HepG2 (cell line): ENCODE measurements at regions not wholly inside any gene's neighbourhood (a gene's known extent, or its start where the extent isn't known, plus 50 kb on each side); places are given as distances from the start of the nearest gene placed in this dataset.
"Not testable (repeated sequence)": the region's sequence is repeated elsewhere in the genome, so short reads cannot be mapped to it uniquely, and the experiment has no call there.

Experiments
- ATAC-seq: fragments of 200-7000 bp; cut with Tn5 transposase; 3 replicates; pipeline ENCODE4 v1.9.1; 2020; ENCODE audit warnings: mild to moderate bottlenecking, moderate library complexity
- BruUV-seq: library from RNA; stranded (reverse); fragments of 400-500 nt; replicated peaks from 2 replicates; lab custom pipeline; 2021; lab: Mats Ljungman, UMichigan
- CTCF ChIA-PET: fragments of 300-600 bp; formaldehyde crosslinking; extraction: SDS; loops from one replicate; lab custom pipeline; 2021; ENCODE audit warnings: low total read pairs, inconsistent platforms, low intra/inter-chr PET ratio; lab: Yijun Ruan, JAX
- POLR2A ChIA-PET: fragments of 350-600 bp; sonication (Branson Sonifier 250); formaldehyde crosslinking; loops from one replicate; lab custom pipeline; 2020; ENCODE audit warnings: antibody characterized with exemption, inconsistent platforms; lab: Yijun Ruan, JAX
- DNase-seq: peaks from one replicate; pipeline ENCODE4 v3.0.0-alpha.2; 2015; ENCODE audit warnings: low spot score
- FAIRE-seq: peaks from 3 replicates; lab custom pipeline; 2011; peaks lifted over from hg19 to GRCh38; lab: Jason Lieb, UNC
- H2AFZ ChIP-seq: one replicate; pipeline ENCODE4 v1.6.1; 2011; ENCODE audit warnings: low read length, inconsistent platforms
- H3K27ac ChIP-seq: fragments of 300-600 bp; 3 replicates; pipeline ENCODE4 v1.8.0; 2011; ENCODE audit warnings: mixed run types, mild to moderate bottlenecking, mixed read lengths, low read length, inconsistent platforms; ENCODE audit not compliant: insufficient read depth; ENCODE audit errors: extremely low read length
- H3K27me3 ChIP-seq, 2 experiments: fragments of 200-600 bp in 1 of 2; 2 replicates in 1 of 2; 3 replicates in 1 of 2; pipeline versions ENCODE4 v1.6.0 to v1.8.0; 2011; ENCODE audit warnings: low read length in 2 of 2, mild to moderate bottlenecking in 2 of 2, moderate library complexity in 2 of 2, inconsistent platforms in 1 of 2; ENCODE audit not compliant: insufficient read depth in 2 of 2, control insufficient read depth in 1 of 2
- H3K36me3 ChIP-seq, 2 experiments: fragments of 200-600 bp in 1 of 2; replicated peaks in 1 of 2; 2 replicates in 1 of 2; 3 replicates in 1 of 2; pipeline versions ENCODE4 v1.5.1 to v1.8.0; 2011; ENCODE audit warnings: low read length in 2 of 2, inconsistent platforms in 1 of 2; ENCODE audit not compliant: insufficient read depth in 2 of 2, control insufficient read depth in 1 of 2
- H3K4me1 ChIP-seq: 2 replicates; pipeline ENCODE4 v1.5.1; 2012; ENCODE audit warnings: low read length, inconsistent platforms; ENCODE audit not compliant: insufficient read depth
- H3K4me2 ChIP-seq: 2 replicates; pipeline ENCODE4 v1.6.0; 2011; ENCODE audit warnings: low read depth, low read length, inconsistent platforms
- H3K4me3 ChIP-seq, 3 experiments: fragments of 200-600 bp in 1 of 3; sonication (generic), shearing (Covaris generic) in 1 of 3; replicated peaks in 1 of 3; 2 replicates each; pipeline ENCODE4 v1.5.1; 2011 to 2016; ENCODE audit warnings: low read length in 3 of 3, inconsistent platforms in 2 of 3, low read depth in 2 of 3, mild to moderate bottlenecking in 2 of 3, control low read depth in 1 of 3, mixed read lengths in 1 of 3; ENCODE audit not compliant: insufficient read depth in 1 of 3
- H3K79me2 ChIP-seq: one replicate; pipeline ENCODE4 v1.6.1; 2011; ENCODE audit warnings: low read length, inconsistent platforms; ENCODE audit not compliant: insufficient read depth
- H3K9ac ChIP-seq: 2 replicates; pipeline ENCODE4 v1.6.0; 2011; ENCODE audit warnings: mild to moderate bottlenecking, low read depth, low read length, inconsistent platforms; ENCODE audit not compliant: insufficient read depth
- H3K9me3 ChIP-seq: 2 replicates; pipeline ENCODE4 v1.5.1; 2012; ENCODE audit warnings: mild to moderate bottlenecking, low read length
- H4K20me1 ChIP-seq: 2 replicates; pipeline ENCODE4 v1.6.0; 2011; ENCODE audit warnings: inconsistent platforms, mild to moderate bottlenecking, low read length, moderate library complexity; ENCODE audit not compliant: insufficient read depth
- WGBS: methylation state at CpG from one replicate; pipeline ENCODE4 v1.1.6; 2017; ENCODE audit warnings: low lambda C conversion rate; 5-methylcytosine and 5-hydroxymethylcytosine counted together
- in situ Hi-C: cut with HindIII; loops from 2 replicates; pipeline ENCODE4 v1.10.0; 2017; ENCODE audit warnings: low pct_unique_long_range_greater_than_20kb; ENCODE audit not compliant: extremely low pct_ligation_motif_present
- intact Hi-C: fragments of 100-400 bp; cut with micrococcal nuclease; formaldehyde crosslinking; loops from one replicate; pipeline ENCODE4 v1.10.0; 2022; ENCODE audit not compliant: unreplicated experiment

GRCh38 chr15:20290606-20291005 lies 251.0 kb downstream of the GOLGA6L6 start:
- H3K4me3 ChIP-seq, H3K79me2 ChIP-seq, in situ Hi-C loops, CTCF ChIA-PET, H4K20me1 ChIP-seq, H3K27me3 ChIP-seq, H3K4me1 ChIP-seq, H3K4me2 ChIP-seq, H3K9me3 ChIP-seq, H3K9ac ChIP-seq, intact Hi-C loops, H2AFZ ChIP-seq, FAIRE-seq, H3K27ac ChIP-seq, H3K36me3 ChIP-seq, BruUV-seq, DNase-seq, POLR2A ChIA-PET, ATAC-seq: not testable (repeated sequence)
- 33% methylated on average over 11 of the region's 11 CpGs for WGBS

- H3K27me3 ChIP-seq, BruUV-seq, FAIRE-seq, H3K4me3 ChIP-seq, H3K9ac ChIP-seq, DNase-seq, H3K9me3 ChIP-seq, H3K4me1 ChIP-seq, ATAC-seq, POLR2A ChIA-PET, H3K79me2 ChIP-seq, CTCF ChIA-PET, H3K4me2 ChIP-seq, H3K27ac ChIP-seq, H4K20me1 ChIP-seq, in situ Hi-C loops, H3K36me3 ChIP-seq, H2AFZ ChIP-seq, intact Hi-C loops: not testable (repeated sequence)
- WGBS = 13% methylated on average over 3 of the region's 4 CpGs
Observed at GRCh38 chr15:20289538-20290103, 252.0 kb downstream of the GOLGA6L6 start.

- H3K4me3 ChIP-seq, FAIRE-seq, H2AFZ ChIP-seq, CTCF ChIA-PET, H4K20me1 ChIP-seq, H3K4me2 ChIP-seq, H3K79me2 ChIP-seq, H3K9me3 ChIP-seq, H3K27ac ChIP-seq, H3K9ac ChIP-seq, H3K4me1 ChIP-seq, ATAC-seq, in situ Hi-C loops, H3K36me3 ChIP-seq, H3K27me3 ChIP-seq, POLR2A ChIA-PET, intact Hi-C loops, BruUV-seq, DNase-seq: not testable (repeated sequence)
- 17% methylated on average over 8 of the region's 8 CpGs for WGBS
Observed at GRCh38 chr15:20288800-20289537, 252.6 kb downstream of the GOLGA6L6 start.

GRCh38 chr15:20286559-20286958 lies 255.0 kb downstream of the GOLGA6L6 start:
- 20% methylated on average over 2 of the region's 2 CpGs for WGBS
- intact Hi-C loops, FAIRE-seq: not testable (repeated sequence)

More at GRCh38 chr15:20286559-20286958, 255.0 kb downstream of the GOLGA6L6 start:
- BruUV-seq, H3K4me2 ChIP-seq, H3K9me3 ChIP-seq, H3K36me3 ChIP-seq, CTCF ChIA-PET, H3K9ac ChIP-seq, POLR2A ChIA-PET, H3K4me1 ChIP-seq, ATAC-seq, H3K27me3 ChIP-seq, H3K27ac ChIP-seq, H4K20me1 ChIP-seq, H3K4me3 ChIP-seq, H3K79me2 ChIP-seq, H2AFZ ChIP-seq, DNase-seq, in situ Hi-C loops: not testable (repeated sequence)
